ENCODE measurements at regions not wholly inside any gene's neighbourhood (a gene's known extent, or its start where the extent isn't known, plus 50 kb on each side); places are given as distances from the start of the nearest gene placed in this dataset.

DNA sequence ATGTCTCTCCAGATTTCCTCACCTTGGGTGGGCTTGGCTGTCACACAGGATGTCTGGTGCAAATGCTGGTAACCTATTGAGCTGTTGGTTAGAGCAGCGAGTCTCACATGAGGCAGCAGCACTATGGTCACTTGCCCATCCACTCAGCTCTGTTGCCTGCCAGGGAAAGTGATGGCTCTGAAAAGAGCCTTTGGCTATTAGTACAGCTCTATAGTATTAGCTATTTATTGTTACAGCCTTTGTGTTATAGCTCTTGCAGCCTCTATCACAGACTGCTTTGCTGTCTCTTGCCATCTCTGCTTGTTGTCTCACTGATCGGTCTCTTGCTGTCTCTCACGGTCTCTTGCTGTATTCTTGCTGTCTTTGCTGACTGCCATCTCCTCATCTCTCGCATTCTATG is 114.3 kb downstream of the MFSD1 start:
- TF ChIP-seq, protein P1, sequence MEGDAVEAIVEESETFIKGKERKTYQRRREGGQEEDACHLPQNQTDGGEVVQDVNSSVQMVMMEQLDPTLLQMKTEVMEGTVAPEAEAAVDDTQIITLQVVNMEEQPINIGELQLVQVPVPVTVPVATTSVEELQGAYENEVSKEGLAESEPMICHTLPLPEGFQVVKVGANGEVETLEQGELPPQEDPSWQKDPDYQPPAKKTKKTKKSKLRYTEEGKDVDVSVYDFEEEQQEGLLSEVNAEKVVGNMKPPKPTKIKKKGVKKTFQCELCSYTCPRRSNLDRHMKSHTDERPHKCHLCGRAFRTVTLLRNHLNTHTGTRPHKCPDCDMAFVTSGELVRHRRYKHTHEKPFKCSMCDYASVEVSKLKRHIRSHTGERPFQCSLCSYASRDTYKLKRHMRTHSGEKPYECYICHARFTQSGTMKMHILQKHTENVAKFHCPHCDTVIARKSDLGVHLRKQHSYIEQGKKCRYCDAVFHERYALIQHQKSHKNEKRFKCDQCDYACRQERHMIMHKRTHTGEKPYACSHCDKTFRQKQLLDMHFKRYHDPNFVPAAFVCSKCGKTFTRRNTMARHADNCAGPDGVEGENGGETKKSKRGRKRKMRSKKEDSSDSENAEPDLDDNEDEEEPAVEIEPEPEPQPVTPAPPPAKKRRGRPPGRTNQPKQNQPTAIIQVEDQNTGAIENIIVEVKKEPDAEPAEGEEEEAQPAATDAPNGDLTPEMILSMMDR (IDR thresholded peaks at IDR 0.05; ENCODE audit: control extremely low read depth, extremely low read depth) = no peak
- H3K27me3 ChIP-seq (ENCODE audit: control insufficient read depth in 3 of 3, insufficient read depth in 3 of 3, low read length in 2 of 3) = no peaks in the 10 kb centered on the region
- H3K27ac ChIP-seq (ENCODE audit: low read depth in 1 of 2, low read length in 1 of 2) = no peak overlapping the region
- no peaks in the 10 kb centered on the region for H3K36me3 ChIP-seq (ENCODE audit: control insufficient read depth in 4 of 4, insufficient read depth in 4 of 4, low read length in 4 of 4)
- WGBS, 2 donors = 91 to 97% methylated on average over 4 of the region's 4 CpGs
- no peak overlapping the region for H3K9ac ChIP-seq (ENCODE audit: insufficient read depth in 1 of 2, low read length in 2 of 2)
- H3K4me1 ChIP-seq (ENCODE audit: control insufficient read depth in 5 of 5, insufficient read depth in 5 of 5, low read length in 5 of 5) = no peaks in the 10 kb centered on the region
- no peak for ATAC-seq (ENCODE audit: insufficient read depth, low FRiP score)
- DNase-seq = no peak
- H3K4me3 ChIP-seq = no peak overlapping the region
- H3K9me3 ChIP-seq (ENCODE audit: control insufficient read depth in 4 of 4, insufficient read depth in 3 of 4, low read length in 3 of 4) = no peaks in the 10 kb centered on the region

DNA sequence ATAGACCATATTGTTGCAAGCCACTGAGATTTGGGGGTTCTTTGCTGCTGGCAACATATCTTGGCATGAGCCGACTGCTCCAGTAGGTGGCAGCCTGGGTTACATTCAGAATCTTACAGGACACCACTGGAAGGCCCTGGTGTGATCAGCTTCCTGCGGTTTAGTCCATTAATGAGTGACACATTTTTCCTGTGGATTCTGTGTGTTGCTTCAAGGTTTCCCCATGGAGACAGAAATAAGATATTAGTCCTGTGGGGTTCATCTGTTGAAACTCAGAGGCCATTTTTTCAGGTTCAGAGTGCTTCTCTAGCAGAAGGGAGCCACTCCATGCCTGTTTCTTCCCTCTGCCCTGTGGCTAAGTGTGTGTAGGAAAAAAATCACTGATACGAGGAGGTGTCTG is 116.2 kb downstream of the MFSD1 start:
- TF ChIP-seq, protein P1 (IDR thresholded peaks at IDR 0.05; ENCODE audit: control extremely low read depth, extremely low read depth) = no peak
- DNase-seq (peak; percentile 22 to 55 (median 37)), ATAC-seq (ENCODE audit: insufficient read depth, low FRiP score) (no peak)
- H3K9me3 ChIP-seq (ENCODE audit: control insufficient read depth in 4 of 4, insufficient read depth in 3 of 4, low read length in 3 of 4) = no peaks in the 10 kb centered on the region
- no peak overlapping the region for H3K4me3 ChIP-seq
- H3K9ac ChIP-seq (ENCODE audit: insufficient read depth in 1 of 2, low read length in 2 of 2) = no peak overlapping the region
- 11 to 22% methylated on average over 3 of the region's 3 CpGs for WGBS, 2 donors
- no peak overlapping the region for H3K27ac ChIP-seq (ENCODE audit: low read depth in 1 of 2, low read length in 1 of 2)
- no peaks in the 10 kb centered on the region for H3K4me1 ChIP-seq (ENCODE audit: control insufficient read depth in 5 of 5, insufficient read depth in 5 of 5, low read length in 5 of 5)
- H3K27me3 ChIP-seq (ENCODE audit: control insufficient read depth in 3 of 3, insufficient read depth in 3 of 3, low read length in 2 of 3) = no peaks in the 10 kb centered on the region
- no peaks in the 10 kb centered on the region for H3K36me3 ChIP-seq (ENCODE audit: control insufficient read depth in 4 of 4, insufficient read depth in 4 of 4, low read length in 4 of 4)

DNA sequence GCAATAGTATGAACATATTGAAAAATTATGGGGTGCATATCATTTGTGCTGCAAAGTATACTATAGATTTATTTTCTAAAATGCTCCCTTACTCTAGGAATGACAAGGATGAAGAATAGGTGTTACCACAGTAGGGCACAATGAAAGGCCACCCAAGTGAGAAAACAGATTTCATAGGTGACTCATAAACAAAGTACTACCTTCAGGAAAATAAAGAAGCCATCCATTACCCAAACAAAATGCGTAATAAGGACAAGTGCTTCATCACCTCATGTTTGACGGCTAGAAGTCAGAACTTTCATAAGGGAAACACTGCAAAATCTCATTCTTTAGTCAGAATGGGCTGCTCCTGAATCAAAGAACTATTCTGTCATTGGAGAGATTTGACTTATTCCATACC is 116.6 kb downstream of the MFSD1 start:
- TF ChIP-seq, protein P1 (IDR thresholded peaks at IDR 0.05; ENCODE audit: control extremely low read depth, extremely low read depth) = no peak
- H3K27me3 ChIP-seq (ENCODE audit: control insufficient read depth in 3 of 3, insufficient read depth in 3 of 3, low read length in 2 of 3) = no peaks in the 10 kb centered on the region
- H3K9ac ChIP-seq (ENCODE audit: insufficient read depth in 1 of 2, low read length in 2 of 2) = no peak overlapping the region
- ATAC-seq (ENCODE audit: insufficient read depth, low FRiP score) (no peak), DNase-seq (no peak)
- no peak overlapping the region for H3K4me3 ChIP-seq
- no peaks in the 10 kb centered on the region for H3K4me1 ChIP-seq (ENCODE audit: control insufficient read depth in 5 of 5, insufficient read depth in 5 of 5, low read length in 5 of 5)
- 93% methylated on average over 2 of the region's 2 CpGs for WGBS, 2 donors
- H3K36me3 ChIP-seq (ENCODE audit: control insufficient read depth in 4 of 4, insufficient read depth in 4 of 4, low read length in 4 of 4) = no peaks in the 10 kb centered on the region
- no peaks in the 10 kb centered on the region for H3K9me3 ChIP-seq (ENCODE audit: control insufficient read depth in 4 of 4, insufficient read depth in 3 of 4, low read length in 3 of 4)
- H3K27ac ChIP-seq (ENCODE audit: low read depth in 1 of 2, low read length in 1 of 2) = no peak overlapping the region

DNA sequence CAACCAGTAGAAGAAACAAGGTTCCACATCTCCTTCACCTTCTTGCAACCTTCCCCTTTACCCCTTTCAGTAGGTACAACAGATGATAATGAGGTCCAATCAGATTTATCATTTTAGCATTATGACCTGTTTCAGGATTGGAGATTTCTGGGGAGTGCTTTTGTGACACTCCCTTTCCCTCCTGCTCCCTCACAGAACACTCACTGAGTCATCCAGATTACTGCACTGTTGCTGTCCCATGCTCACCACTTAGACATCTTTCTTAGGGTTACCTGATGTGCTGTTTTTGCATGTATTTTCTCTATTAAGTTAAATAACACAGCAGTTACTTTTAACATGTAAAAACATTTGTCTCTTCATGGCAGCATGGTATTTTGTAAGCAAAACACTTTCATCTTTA is 118.5 kb downstream of the MFSD1 start:
- Histone ChIP-seq H3K9ac (ENCODE audit: insufficient read depth in 1 of 2, low read length in 2 of 2) (no peak overlapping the region), H3K27ac (ENCODE audit: low read depth in 1 of 2, low read length in 1 of 2) (no peak overlapping the region), H3K27me3 (ENCODE audit: control insufficient read depth in 3 of 3, insufficient read depth in 3 of 3, low read length in 2 of 3) (no peaks in the 10 kb centered on the region), H3K36me3 (ENCODE audit: control insufficient read depth in 4 of 4, insufficient read depth in 4 of 4, low read length in 4 of 4) (no peaks in the 10 kb centered on the region), H3K9me3 (ENCODE audit: control insufficient read depth in 4 of 4, insufficient read depth in 3 of 4, low read length in 3 of 4) (peaks cover 0 to 2% (median 0%) of the 10 kb centered on the region in 4 donors), H3K4me3 (no peak overlapping the region), H3K4me1 (ENCODE audit: control insufficient read depth in 5 of 5, insufficient read depth in 5 of 5, low read length in 5 of 5) (no peaks in the 10 kb centered on the region)
- ATAC-seq (ENCODE audit: insufficient read depth, low FRiP score) (no peak), DNase-seq (no peak)
- TF ChIP-seq, protein P1 (IDR thresholded peaks at IDR 0.05; ENCODE audit: control extremely low read depth, extremely low read depth) = no peak
